ENCODE measurements at regions not wholly inside any gene's neighbourhood (a gene's known extent, or its start where the extent isn't known, plus 50 kb on each side); places are given as distances from the start of the nearest gene placed in this dataset.
"Not testable (repeated sequence)": the region's sequence is repeated elsewhere in the genome, so short reads cannot be mapped to it uniquely, and the experiment has no call there.

DNA sequence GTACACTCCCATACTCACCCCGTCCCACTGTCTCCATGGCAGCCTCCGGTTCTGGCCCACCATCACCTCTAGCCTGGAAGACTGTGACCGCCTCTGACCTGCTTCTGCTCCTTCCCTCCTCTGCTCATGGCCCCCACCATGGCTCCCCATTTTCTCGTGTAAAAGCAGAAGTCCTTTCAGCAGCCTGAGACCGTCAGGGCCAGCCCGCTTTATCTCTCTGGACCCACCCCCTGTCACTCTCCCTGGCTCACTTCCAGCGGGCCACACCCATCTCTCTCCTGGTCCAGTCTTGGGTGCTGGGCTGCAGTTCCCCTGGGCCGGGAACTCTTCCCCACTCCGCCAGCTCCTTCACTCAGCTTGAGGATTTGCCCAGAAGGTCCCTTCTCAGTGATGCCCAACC is 96.0 kb upstream of the RUFY1 start:
- DNase-seq (ENCODE audit: insufficient read length), result no peak
- no peak for FAIRE-seq
- TF ChIP-seq POLR2AphosphoS5 (IDR thresholded peaks at IDR 0.05; ENCODE audit: low read depth, low read length) (no peak), TAF1 (IDR thresholded peaks at IDR 0.05; ENCODE audit: borderline replicate concordance, low read depth, low read length) (no peak), POLR2A (IDR thresholded peaks at IDR 0.05; ENCODE audit: low read depth, low read length) (no peak)

- TF ChIP-seq POLR2A (IDR thresholded peaks at IDR 0.05; ENCODE audit: low read depth, low read length), result no peak
- TF ChIP-seq POLR2AphosphoS5 (IDR thresholded peaks at IDR 0.05; ENCODE audit: low read depth, low read length), result no peak
- TF ChIP-seq TAF1 (IDR thresholded peaks at IDR 0.05; ENCODE audit: borderline replicate concordance, low read depth, low read length), result no peak
- no peak for DNase-seq (ENCODE audit: insufficient read length)
- no peak for FAIRE-seq
Observed at GRCh38 chr5:179453616-179454015, 96.7 kb upstream of the RUFY1 start.

DNA sequence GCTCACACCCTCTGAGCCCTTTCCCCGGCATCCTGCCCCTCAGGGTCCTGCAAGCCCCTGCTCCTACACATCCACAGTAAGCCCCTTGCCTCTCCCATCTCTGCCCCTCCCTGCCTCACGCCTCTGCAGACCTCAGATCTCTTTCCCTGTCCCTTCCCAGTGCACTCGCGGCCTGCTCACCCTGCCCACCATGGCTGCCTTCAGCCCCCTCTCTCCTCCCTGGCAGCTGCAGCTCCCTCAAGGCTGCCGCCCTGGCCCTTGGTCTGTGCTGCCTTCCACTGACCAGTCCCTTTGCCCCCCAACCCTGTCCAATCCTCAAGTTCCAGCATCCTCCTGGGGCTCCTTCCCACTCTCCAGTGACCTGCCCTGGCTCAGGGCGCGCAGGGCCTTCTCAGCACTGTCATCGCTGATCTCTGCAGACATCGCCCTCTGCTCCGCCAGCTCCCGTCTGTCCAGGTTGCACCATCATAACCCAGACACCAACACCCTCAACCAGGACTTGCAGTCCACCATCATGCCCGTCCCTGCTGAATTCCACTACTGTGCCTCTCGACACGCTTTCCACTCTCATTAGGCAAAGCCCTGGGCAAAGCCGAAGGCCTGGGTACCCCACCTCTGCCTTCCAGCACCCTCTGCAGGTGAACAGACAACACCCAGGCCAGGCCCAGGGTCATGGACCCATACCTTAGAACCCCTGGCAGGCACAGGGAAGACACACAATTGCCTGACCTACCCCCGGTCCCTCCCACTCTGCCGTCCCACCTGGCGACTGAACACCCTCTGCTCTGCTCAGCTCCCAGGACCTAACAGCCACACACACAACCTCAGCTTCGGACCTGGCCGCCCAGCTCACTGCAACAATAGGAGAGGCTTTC is 97.8 kb upstream of the RUFY1 start:
- TF ChIP-seq POLR2A (IDR thresholded peaks at IDR 0.05; ENCODE audit: low read depth, low read length), result no peak
- TF ChIP-seq POLR2AphosphoS5 (IDR thresholded peaks at IDR 0.05; ENCODE audit: low read depth, low read length), result no peak
- TF ChIP-seq TAF1 (IDR thresholded peaks at IDR 0.05; ENCODE audit: borderline replicate concordance, low read depth, low read length), result no peak
- FAIRE-seq (no peak), DNase-seq (ENCODE audit: insufficient read length) (no peak)

DNA sequence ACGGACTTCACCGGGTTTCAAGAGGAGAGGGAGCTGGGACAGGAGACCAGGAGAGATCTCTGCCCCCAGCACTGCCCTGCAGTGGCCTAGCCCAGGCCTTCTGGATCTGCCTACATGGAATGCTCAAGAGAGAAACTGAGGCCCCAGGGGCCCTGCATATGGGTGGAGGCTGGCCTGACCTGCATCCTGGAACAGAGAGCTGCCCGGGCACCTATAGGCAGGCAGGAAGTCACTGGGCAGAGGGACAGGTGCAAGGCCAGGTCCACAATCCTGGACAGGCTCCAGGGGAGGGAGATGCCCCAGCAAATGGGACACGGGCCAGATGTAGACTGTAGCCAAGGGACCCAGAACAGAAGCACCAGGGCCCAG is 98.5 kb upstream of the RUFY1 start:
- FAIRE-seq, result no peak
- TF ChIP-seq POLR2A (IDR thresholded peaks at IDR 0.05; ENCODE audit: low read depth, low read length), result no peak
- TF ChIP-seq POLR2AphosphoS5 (IDR thresholded peaks at IDR 0.05; ENCODE audit: low read depth, low read length), result no peak
- TF ChIP-seq TAF1 (IDR thresholded peaks at IDR 0.05; ENCODE audit: borderline replicate concordance, low read depth, low read length), result no peak
- no peak for DNase-seq (ENCODE audit: insufficient read length)

DNA sequence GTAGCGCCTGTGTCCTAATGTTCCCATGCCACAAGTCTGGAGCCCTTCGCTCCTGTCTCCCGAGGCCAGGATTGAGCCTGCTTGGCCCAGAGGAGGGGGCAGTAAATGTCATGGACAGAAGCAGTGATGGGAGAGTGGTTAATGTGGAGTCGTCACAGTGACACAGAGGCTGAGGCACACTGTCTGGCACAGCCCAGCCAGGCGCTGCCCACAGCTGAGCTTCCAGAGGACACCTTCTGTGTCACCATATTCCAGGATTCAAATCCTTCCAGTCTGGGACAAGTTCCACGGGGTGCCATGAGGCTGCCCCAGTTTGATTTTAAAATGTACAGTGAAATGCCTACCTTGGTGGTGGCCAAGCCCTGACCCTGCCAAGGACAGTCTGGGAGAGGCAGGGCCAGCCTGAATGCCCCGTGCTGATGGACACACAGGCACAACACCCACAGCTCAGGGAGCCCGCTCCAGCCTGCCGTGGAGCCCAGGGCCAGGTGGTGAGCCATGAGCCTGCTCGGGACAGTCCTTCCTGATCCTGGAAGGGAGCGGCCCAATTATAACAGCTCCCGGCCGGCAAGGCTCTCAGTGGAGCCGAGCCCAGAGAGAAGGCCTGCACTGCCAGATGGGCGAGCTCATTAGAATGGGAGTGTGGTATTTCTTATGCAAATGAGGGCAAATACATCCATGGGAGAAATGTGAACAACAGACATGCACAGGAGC is 99.1 kb upstream of the RUFY1 start:
- TF ChIP-seq POLR2A (IDR thresholded peaks at IDR 0.05; ENCODE audit: low read depth, low read length) (no peak), TAF1 (IDR thresholded peaks at IDR 0.05; ENCODE audit: borderline replicate concordance, low read depth, low read length) (no peak), POLR2AphosphoS5 (IDR thresholded peaks at IDR 0.05; ENCODE audit: low read depth, low read length) (no peak)
- FAIRE-seq (no peak), DNase-seq (ENCODE audit: insufficient read length) (no peak)

DNA sequence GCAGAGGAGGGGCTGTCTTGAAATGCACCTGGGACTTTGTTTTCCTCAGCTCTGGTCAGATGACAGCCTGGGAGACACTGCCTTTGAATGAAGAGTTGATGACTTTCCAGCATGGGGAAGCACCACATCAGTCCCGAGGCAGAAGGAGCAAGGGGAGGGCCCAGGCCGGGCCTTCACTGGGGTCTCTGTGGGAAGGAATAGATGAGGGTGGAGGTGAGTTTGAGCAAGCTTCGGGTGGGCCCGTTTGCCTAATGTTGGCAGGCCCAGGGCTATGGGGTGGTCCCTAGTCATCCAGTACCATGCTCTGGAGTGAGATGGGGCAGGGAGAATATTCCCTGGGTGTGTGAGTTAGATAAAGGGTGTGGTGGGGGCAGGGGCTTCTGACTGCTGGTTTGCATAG is 100.4 kb upstream of the RUFY1 start:
- FAIRE-seq; DNase-seq (ENCODE audit: insufficient read length): not testable (repeated sequence)

DNA sequence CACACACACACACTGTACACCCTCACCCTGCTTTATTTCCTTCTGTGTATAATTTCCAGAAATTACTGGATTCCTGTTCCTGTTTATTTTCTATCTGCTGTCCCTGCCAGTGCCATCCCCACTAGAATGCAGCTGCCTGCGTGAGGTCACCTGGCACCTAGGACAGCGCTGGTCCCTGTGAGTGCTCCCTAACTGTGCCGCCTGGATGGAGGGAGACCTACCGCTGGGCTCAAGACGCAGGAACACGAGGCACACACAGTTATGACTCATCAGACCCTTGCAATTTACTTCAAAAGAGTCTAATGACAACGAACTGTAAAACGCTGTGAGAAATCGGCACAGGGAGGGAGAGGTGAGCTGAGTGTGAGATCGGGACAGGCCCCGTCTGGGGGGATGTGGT is 102.1 kb upstream of the RUFY1 start:
- not testable (repeated sequence) for DNase-seq (ENCODE audit: insufficient read length); FAIRE-seq

- DNase-seq (ENCODE audit: insufficient read length); FAIRE-seq: not testable (repeated sequence)
Observed at GRCh38 chr5:179442289-179442688, 97.0 kb upstream of the ADAMTS2 start.

DNA sequence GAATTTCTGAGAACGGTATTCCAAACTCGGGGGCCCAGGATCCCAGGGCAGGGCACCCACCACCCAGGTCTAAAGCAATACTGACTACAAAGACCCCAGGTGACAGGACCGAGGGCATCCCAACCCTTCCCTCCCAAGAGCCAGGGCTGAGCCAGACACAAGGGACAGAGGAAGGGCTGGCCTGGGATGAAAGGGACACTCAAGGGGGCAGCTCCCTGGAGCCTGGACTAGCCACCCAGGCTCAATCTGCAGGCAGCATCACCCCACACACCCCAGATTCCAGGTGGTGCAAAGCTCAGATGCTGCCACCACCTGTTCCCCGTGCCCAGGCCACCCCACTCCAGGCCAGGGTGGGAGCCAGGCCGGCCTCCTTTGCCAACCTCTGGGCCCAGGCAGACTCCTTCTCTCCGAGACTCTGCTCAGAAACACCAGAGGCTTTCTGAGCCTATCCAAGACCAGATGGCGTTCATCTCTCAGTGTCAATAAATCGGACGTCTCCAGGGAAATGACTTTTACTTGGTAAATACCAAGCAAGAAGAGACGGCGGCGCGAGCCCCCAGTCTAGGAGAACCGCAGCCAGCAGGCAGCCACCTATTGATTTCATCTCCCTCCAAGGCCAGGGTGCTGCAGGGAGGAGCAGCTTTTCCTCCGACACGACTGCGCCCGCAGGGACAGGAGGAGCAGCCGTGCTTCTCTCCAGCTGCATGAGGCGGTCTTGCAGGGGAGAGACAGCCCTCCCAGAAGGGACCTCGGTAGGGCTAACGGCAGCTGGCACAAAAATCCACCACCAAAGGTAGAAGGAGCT is 94.1 kb upstream of the ADAMTS2 start:
- no peak for TF ChIP-seq POLR2A (IDR thresholded peaks at IDR 0.05; ENCODE audit: low read depth, low read length)
- TF ChIP-seq POLR2AphosphoS5 (IDR thresholded peaks at IDR 0.05; ENCODE audit: low read depth, low read length), result no peak
- no peak for TF ChIP-seq TAF1 (IDR thresholded peaks at IDR 0.05; ENCODE audit: borderline replicate concordance, low read depth, low read length)
- FAIRE-seq, result no peak
- no peak for DNase-seq (ENCODE audit: insufficient read length)

DNA sequence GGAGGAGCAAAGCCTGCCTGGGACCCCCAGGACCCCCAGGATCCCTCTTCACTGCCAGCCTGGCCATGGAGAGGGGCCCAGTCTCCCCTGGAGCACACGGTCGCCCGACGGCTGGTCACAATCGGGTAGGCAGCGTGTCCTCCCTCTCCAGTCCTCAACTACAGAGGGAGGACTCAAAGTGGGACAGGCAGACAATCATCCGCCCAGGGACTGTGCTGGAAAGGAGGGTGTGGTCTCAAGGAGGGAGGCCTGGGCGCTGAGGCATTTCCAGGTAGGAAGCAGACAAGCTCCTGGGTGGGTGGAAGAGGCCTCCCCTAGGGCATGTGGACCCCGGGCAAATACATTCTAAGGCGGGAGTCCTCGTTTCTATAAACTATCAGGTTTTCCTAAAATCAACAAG is 93.2 kb upstream of the ADAMTS2 start:
- TF ChIP-seq POLR2A (IDR thresholded peaks at IDR 0.05; ENCODE audit: low read depth, low read length) (no peak), TAF1 (IDR thresholded peaks at IDR 0.05; ENCODE audit: borderline replicate concordance, low read depth, low read length) (no peak), POLR2AphosphoS5 (IDR thresholded peaks at IDR 0.05; ENCODE audit: low read depth, low read length) (no peak)
- no peak for DNase-seq (ENCODE audit: insufficient read length)
- no peak for FAIRE-seq

- no peak for TF ChIP-seq POLR2A (IDR thresholded peaks at IDR 0.05; ENCODE audit: low read depth, low read length)
- FAIRE-seq, result no peak
- DNase-seq (ENCODE audit: insufficient read length), result no peak
Observed at GRCh38 chr5:179438011-179438441, 92.8 kb upstream of the ADAMTS2 start.

- no peak for FAIRE-seq
- TF ChIP-seq POLR2A (IDR thresholded peaks at IDR 0.05; ENCODE audit: low read depth, low read length) (no peak), POLR2AphosphoS5 (IDR thresholded peaks at IDR 0.05; ENCODE audit: low read depth, low read length) (no peak), TAF1 (IDR thresholded peaks at IDR 0.05; ENCODE audit: borderline replicate concordance, low read depth, low read length) (no peak)
- DNase-seq (ENCODE audit: insufficient read length), result no peak
Observed at GRCh38 chr5:179437341-179438001, 92.2 kb upstream of the ADAMTS2 start.
